ENCODE measurements at regions not wholly inside any gene's neighbourhood (a gene's known extent, or its start where the extent isn't known, plus 50 kb on each side); places are given as distances from the start of the nearest gene placed in this dataset.
"Not testable (repeated sequence)": the region's sequence is repeated elsewhere in the genome, so short reads cannot be mapped to it uniquely, and the experiment has no call there.

DNA sequence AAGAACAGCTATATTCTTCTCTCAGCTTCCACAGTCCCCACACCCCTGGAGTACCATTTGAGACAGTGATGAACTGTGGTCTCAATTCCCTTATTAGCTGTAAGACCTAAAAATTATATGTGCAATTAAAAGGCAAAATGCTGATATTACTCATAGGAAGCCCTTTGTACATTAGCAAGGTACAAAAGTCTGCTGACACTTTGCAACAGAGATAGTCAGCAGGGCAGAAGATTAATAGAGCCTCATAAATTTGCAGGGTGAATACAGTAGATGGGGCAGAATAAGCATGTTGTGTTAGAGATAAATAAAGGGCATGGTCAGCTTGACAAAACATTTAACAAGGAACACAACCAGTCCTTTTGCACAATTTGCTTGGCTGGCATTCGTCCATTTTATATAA is 210.0 kb upstream of the OBI1 start:
- DNase-seq (ENCODE audit: low spot score) = no peak

DNA sequence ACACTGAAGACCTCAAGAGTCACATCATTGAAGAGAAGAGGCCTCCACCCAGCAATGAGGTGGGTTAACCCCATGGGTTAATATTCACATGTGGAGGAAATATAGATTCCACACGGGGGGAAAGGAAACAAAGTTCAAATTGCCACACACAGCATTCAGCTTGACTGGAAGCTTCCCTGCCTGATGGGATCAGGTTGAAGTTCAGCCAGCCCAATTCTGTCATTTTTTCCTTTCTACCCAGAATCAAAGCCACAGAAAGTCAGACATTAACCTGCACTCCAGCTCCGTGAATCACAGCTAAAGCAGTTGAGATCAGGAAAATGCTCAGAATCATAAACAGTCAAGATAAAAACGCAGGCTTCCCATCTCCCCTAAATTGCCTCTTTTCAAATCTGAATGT is 208.7 kb upstream of the OBI1 start:
- DNase-seq (ENCODE audit: low spot score) = no peak

DNA sequence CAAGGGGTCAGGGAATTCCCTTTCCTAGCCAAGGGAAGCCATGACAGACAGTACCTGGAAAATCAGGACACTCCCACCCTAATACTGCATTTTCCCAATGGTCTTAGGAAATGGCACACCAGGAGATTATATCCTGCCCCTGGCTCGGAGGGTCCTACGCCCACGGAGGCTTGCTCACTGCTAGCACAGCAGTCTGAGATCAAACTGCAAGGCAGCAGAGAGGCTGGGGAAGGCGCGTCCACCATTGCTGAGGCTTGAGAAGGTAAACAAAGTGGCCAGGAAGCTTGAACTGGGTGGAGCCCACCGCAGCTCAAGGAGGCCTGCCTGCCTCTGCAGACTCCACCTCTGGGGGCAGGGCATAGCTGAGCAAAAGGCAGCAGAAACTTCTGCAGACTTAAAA is 207.1 kb upstream of the OBI1 start:
- not testable (repeated sequence) for DNase-seq (ENCODE audit: low spot score)

DNA sequence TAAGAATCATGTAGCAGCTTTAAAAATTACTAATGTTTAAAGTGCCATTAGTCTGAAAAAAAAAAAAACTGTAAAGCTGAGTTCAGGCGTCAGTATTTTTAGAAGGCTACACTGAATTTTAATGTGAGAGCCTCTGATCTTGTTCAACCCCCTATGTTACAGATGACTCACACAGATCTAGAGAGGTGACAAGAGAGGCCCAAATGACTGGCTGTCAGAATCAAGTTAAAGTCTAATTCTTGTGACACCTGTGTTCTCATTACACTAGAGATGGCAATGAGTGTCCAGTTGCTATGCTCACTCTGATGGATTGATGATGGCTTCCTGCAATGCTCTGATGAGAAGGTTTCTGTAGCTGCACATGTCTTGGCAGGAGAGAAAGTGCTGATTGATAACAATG is 203.5 kb upstream of the OBI1 start:
- no peak for DNase-seq (ENCODE audit: low spot score)

DNA sequence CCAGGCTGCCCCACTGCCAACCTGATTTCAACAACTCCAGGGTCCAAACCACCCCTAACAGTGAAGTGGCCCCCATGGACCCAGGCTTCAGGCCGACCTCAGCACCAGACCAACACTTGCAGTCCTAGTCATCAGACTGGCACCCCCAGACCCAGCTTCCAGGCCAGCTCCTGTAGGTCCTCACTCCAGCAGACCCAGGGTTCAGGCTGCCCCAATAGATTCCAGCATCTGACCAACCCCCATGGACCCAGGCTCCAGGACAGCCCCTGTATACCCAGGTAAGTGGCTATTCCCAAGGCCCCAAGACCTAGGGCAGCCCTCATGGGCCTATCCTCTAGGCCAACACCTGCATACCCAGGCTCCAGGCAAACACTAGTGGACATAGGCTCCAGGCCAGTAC is 193.8 kb upstream of the OBI1 start:
- DNase-seq (ENCODE audit: low spot score) = no peak

DNA sequence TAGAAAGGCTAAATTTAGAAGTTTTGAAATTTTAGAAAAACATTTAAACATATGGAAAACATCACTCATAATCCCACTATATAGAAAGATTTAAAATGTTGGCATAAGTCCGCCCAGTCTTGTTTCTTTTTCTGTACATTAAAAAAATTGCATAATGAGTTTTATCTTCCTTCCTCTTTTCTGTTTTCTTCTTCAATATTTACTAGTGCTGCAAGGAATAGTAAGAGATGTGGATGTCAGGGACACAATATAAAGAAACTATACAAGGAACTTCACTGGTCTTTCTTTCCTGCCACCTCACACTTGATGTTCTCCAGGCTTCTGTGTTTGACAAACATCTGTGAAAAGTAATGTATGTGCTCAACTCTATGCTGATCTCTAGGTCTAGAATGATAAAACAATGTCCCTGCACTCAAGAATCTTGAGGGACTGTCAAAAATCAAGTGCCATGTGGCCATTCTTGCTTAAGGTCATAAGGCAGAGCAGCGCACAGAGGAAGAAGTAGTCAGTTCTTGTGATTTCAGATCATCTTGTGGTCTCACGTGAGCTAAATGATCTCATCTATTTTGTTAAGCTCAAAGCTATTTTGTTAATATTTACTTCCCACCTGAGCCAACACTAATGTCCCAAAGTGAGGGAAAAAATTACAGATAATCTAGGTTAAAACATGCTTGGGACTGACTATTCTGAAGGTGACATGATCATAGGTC is 186.9 kb upstream of the OBI1 start:
- no peak for DNase-seq (ENCODE audit: low spot score)

DNA sequence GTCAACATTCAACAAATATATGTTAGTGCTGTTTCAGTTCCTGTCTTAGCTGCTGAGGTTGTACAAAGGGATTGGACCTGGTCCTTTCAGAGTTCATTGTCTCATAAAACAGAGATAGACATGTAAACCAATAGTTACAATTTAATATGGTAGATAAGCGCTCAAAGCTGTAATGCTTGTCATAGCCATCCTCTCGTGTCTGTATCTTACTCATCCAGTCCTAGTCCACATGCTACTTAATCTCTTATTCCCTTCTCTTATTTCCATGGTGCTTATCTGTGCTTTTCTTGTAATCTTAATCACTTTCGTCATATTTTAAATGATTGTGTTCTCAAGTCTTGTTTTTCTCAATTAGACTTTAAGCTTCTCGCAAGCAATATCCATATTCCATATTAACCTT is 185.2 kb upstream of the OBI1 start:
- no peak for DNase-seq (ENCODE audit: low spot score)

DNA sequence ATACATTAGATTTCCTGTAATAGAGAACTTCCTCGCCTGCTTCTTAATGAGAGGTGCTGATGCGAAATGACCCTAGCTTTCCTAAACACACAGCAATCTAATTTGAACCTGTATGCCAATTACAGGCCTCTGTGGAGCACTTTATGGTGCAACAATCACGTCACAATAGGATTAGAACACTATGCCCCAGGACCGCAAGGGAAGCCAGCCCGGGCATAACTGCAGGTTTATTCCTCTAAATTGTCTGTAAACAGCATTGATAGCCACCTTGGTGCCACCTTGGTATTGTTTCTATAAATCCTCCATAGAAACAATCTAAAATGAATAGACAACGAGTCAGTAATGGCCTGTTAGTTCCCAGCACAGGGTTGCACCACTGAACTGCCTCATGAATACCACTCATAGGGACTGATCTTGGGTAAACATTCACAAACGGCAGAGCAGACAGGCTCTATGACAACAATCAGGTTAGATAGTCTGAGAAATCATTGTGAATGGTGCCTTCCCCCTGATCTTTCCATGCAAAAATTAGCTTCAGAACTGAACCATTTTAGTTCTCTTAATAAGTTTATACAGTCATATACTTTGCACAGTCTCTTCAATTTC is 182.5 kb upstream of the OBI1 start:
- no peak for DNase-seq (ENCODE audit: low spot score)

DNA sequence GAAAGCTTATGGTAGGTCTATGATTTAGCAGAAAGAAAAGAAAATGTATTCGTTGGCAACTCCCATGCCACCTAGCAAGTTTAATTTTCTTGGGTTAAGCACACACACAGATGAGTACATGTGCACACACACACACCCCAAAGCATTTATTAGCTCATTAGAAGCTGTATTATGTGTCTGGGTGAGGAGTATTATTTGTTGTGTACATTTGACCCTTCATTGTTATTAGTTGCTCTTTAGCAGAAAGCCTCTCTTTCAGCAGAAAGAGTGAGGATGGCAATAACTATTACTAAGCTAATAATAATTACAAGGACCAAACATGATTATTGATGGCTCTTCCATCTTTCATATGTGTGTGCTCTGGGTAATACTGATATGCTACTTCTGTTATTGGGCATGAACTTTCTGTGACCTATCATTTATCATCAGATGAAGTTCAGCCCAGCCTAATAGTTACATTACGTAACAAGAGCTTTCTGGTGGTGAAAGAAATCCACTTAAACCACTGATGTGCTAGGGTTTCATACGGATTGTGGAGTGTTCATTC is 177.4 kb upstream of the OBI1 start:
- no peak for DNase-seq (ENCODE audit: low spot score)

DNA sequence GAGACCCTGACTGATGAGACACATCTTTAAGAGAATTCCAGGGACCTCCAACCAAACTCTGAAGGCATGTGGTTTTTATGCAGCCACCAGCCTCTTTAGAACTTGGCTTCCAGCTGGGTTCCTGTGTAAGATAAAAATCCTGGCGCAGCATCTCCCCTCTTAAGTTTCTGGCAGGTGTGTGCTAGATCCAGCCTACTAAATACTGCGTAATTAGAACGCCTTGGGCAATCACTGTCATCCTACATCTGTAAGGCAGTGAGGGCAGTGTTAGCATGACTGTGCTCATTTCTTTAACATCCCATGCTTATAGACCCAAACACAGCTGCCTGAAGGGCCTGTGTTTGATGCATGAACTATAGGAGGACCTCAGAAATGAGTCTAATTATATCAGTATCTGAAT is 173.5 kb upstream of the OBI1 start:
- no peak for DNase-seq (ENCODE audit: low spot score)

DNA sequence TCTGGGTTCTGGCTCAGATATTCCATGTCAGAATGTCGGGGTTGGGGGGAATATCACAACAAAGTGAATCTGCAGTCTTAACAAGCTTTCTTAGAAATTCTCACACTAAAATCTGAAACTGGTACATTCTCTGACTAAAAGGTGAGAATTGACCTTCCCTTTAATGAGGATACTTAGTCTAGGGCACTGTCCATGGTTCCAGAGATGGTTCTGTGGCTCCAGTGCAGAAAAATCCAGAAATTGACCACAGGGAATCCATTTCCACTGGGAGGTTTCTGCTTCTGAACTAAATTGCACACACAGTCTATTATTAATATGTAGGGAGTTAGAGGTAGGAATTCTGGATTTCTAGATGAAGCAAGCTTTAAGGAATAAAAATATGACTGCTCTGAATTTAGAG is 171.6 kb upstream of the OBI1 start:
- DNase-seq (ENCODE audit: low spot score) = no peak

DNA sequence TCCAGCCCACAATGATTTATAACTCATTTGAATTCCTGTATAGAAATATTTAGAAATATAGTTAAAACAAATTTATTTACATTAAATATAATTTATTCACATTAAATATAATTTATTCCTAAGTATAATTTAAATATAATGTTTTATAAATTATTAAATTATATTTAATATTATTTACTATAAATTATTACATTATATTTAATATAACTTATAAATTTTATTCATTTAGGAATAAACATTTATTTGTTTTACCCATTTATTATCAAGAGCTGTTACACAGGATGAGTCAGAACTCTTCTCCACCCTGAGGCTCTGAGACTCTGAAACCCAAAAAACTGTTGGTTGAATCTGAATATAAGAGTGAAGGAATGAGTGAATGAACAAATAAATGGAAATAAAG is 170.9 kb upstream of the OBI1 start:
- no peak for DNase-seq (ENCODE audit: low spot score)

DNA sequence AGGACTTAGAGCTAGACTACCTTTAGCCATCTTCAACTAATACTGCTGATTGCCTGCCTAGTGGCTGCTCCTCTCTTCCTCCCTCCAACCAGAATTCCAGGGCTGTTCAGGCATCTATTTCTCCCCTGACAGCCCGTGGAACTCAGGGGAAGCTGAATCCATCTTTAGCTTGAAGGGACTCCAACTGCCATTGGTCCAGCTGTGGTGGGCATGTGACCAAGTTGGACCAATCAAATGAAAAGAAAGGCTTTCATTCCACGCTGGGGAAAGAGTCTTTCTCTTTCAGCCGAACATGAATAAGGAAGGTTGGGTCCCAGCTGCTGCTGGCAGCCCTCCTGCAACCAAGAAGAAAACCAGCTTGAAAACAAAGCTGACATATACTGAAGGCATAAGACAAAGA is 168.5 kb upstream of the OBI1 start:
- no peak for DNase-seq (ENCODE audit: low spot score)

DNA sequence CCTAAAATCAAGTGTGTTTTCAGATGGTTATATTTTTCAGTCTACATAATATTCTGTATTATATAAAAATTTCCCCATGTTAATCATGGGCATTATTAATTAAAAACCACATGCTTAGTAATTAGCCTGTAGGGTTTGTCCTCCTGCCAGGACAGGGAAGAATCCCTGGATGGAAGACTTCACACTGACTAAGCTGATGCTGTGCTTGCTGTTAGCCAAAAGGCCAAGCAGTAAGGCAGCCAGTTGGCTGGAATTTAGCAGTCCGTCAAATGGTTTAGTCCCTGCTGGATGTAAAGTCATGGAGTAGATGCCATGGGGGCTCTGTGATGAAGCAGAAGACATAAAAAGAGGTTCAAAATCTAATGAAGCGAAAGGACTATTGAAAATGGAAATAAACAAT is 168.0 kb upstream of the OBI1 start:
- no peak for DNase-seq (ENCODE audit: low spot score)

DNA sequence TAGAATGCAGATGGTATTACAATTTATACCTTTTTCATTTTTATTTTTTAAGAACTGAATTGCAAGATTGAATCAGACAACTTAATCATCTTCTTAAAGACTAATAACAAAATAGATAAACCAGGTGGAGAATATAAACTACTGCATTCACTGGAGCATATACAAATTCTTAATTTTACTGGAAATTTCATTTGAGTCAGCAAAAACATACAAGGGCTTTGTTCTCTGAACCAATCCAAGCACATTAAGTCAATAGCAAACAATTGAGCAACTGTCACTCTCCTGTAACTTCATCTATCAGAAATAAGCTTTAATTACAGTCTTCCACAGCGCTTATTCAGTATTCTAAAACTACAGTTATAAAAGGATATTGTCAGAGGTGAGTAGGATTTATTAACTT is 167.4 kb upstream of the OBI1 start:
- no peak for DNase-seq (ENCODE audit: low spot score)

DNA sequence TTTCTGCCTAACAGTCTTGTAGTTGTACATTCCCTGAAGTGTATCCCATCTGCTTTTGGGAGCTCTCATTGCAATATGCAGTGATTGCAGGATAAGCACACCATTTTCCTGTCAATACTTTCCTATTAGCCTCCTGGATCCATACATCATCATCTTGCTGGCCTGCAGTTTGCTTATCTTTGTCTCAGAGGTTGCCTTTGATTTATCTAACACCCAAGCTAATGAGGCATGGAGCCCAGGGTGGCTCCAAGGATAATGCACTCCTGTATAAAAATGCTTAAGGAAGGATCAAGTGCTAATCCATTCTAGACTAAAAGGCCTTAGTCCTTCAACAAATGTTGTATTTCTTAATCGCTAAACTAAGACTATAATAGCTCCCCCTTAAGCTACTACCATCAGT is 161.6 kb upstream of the OBI1 start:
- DNase-seq (ENCODE audit: low spot score) = no peak

DNA sequence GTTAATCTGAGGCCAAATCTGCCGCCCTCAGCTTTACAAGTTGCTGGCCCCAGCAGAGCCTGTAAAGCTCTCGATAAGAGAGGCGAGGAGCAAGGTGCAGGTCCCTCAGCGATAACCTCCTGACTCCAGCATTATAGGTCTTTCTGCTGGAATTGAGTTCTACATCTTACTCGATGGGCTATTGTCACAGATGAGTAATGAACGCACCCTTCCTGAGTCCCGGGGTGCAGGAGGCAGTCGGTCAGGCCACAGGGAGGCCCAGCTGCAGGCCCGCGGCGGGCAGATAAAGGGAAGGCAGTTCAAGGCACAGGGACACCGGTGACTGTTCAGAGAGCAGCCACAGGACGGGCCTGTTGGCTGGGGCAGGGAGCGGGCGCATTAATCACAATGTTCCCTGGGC is 157.6 kb upstream of the OBI1 start:
- no peak for DNase-seq (ENCODE audit: low spot score)

DNA sequence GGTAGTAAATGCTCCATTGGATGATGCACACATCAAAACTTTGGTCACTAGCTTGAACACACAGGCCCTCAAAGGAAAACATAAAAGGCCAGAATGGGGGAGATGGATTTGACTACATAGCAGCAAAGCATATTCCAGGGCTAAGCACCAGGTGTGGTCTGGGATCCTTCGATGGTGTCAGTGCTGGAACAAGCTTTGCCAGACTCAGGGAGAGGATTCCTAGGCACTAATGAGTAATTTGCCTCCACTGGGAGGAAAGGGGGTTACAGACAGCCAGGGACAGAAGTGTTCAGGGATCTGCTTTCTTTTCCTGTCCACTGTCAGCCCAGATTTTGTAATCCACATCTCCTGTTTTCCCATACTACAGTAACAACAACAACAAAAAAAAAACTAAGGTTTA is 157.2 kb upstream of the OBI1 start:
- DNase-seq (ENCODE audit: low spot score) = no peak

DNA sequence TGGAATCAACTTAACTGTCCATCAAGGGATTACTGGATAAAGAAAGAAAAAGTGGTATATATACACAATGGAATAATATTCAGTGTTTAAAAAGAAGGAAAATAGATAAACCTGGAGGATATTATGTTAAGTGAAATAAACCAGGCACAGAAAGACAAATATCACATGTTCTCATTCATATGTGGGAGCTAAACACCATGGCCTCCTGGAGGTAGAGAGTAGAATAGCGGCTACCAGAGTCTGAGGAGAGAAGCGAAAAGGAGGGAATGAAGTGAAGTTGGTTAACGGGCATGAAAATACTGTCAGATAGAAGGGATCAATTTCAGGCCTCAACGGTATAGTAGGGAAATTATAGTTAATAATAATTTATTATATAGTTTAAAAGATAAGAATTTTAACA is 147.5 kb upstream of the OBI1 start:
- no peak for DNase-seq (ENCODE audit: low spot score)

DNA sequence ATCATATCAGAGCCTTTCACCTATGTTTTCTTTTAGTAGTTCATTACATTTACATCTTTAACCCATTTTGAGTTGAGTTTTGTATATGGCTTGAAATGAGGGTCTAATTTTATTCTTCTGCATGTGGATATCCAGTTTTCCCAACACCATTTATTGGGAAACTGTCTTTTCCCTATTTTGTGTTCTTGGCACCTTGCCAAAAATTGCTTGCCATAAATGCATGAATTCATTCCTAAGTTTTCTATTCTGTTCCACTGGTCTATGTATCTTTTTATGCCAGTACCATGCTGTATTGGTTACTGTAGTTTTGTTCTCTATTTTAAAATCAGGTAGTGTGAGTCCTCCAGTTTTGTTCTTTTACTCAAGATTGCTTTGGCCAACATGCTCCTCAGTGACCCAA is 144.0 kb upstream of the OBI1 start:
- DNase-seq (ENCODE audit: low spot score) = no peak

DNA sequence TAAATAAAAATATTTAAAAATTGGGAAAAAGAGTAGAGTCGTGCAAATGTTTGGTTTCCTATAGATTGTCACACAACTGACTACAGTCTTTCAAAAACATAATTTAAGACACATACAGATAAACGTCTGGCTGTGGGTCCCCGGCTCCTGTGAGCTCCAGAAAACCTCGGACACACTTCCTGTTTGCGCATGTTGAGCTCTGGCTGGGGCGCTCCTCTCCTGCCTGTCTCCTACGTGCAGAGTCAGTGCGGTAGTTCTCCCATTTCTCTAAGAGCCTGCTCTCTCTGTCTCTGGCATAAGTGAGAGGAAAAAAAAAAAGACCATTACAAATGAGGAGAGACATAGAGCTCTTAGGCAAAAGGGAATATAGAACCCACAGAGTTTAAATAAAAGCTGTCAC is 128.2 kb upstream of the OBI1 start:
- no peak for DNase-seq (ENCODE audit: low spot score)

DNA sequence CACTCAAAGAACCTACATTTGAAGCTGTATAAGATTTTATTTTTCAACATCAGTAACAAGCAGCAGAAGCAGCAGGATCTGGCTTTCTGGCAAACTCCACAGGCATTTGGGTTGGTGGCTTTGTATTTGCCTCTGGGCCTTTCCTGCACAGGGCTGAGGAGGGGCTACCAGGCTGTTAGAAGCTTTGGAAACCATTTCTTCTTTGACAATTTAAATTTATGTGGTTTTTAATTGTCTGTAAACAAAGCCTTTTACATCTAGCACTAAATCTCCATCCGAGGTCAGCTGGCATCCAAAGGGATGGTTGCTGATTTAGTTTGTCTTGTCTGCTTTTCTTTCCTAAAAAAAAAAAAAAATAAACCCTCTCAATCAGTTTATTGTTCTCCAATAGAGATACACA is 127.5 kb upstream of the OBI1 start:
- no peak for DNase-seq (ENCODE audit: low spot score)

DNA sequence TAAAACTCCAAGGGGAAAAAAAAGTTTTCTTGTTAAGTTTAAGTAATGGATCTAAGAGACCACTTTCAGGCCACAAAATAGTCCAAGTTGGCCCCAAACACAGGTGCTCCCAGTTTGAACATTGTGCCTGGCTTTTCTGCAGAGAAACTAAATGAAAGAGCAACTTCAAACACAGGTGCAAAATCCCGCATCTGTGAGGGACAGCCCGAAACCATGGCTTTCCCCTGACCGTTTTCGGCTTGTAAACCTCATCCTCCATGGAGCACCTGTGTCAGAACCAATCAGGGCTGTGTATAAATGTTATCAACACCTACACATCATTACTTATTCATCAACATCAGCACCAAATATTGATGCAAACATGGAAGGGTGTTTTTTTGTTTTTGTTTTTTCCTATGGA is 126.8 kb upstream of the OBI1 start:
- no peak for DNase-seq (ENCODE audit: low spot score)
